Right renal cortex interstitium (tissue), 3 donors: ENCODE measurements at regions not wholly inside any gene's neighbourhood (a gene's known extent, or its start where the extent isn't known, plus 50 kb on each side); places are given as distances from the start of the nearest gene placed in this dataset.

Experiments
- DNase-seq, 3 donors: peaks; one replicate each; pipeline ENCODE4 v3.0.0-alpha.2; 2013; ENCODE audit warnings: low read depth in 3 of 3, low spot score in 2 of 3

- no peak for DNase-seq
Observed at GRCh38 chr1:113217447-113218208, 144.6 kb downstream of the LRIG2 start.

GRCh38 chr1:113219377-113219776 lies 146.4 kb downstream of the LRIG2 start:
- no peak for DNase-seq

- DNase-seq = no peak
Observed at GRCh38 chr1:113219828-113220227, 146.8 kb downstream of the LRIG2 start.

- DNase-seq = no peak
Observed at GRCh38 chr1:113223040-113223439, 150.0 kb downstream of the LRIG2 start.

GRCh38 chr1:113223546-113223945 lies 150.5 kb downstream of the LRIG2 start:
- no peak for DNase-seq

- DNase-seq = no peak
Observed at GRCh38 chr1:113226148-113226547, 153.2 kb downstream of the LRIG2 start.

- DNase-seq = no peak
Observed at GRCh38 chr1:113231866-113232265, 158.4 kb upstream of the MAGI3 start.

GRCh38 chr1:113233441-113233840 lies 156.9 kb upstream of the MAGI3 start:
- no peak for DNase-seq

- DNase-seq = no peak
Observed at GRCh38 chr1:113241237-113241636, 149.1 kb upstream of the MAGI3 start.

GRCh38 chr1:113242481-113242880 lies 147.8 kb upstream of the MAGI3 start:
- DNase-seq = no peak

- DNase-seq = no peak
Observed at GRCh38 chr1:113243529-113243928, 146.8 kb upstream of the MAGI3 start.

- DNase-seq = no peak
Observed at GRCh38 chr1:113244112-113244820, 146.0 kb upstream of the MAGI3 start.

GRCh38 chr1:113245252-113245651 lies 145.1 kb upstream of the MAGI3 start:
- no peak for DNase-seq

- DNase-seq = no peak
Observed at GRCh38 chr1:113246929-113247328, 143.4 kb upstream of the MAGI3 start.

- DNase-seq = no peak
Observed at GRCh38 chr1:113247355-113247754, 143.0 kb upstream of the MAGI3 start.

GRCh38 chr1:113247782-113248181 lies 142.5 kb upstream of the MAGI3 start:
- no peak for DNase-seq

- no peak for DNase-seq
Observed at GRCh38 chr1:113248494-113248893, 141.8 kb upstream of the MAGI3 start.

GRCh38 chr1:113250161-113250560 lies 140.2 kb upstream of the MAGI3 start:
- DNase-seq = no peak

GRCh38 chr1:113252166-113252565 lies 138.1 kb upstream of the MAGI3 start:
- no peak for DNase-seq

GRCh38 chr1:113253187-113253586 lies 137.1 kb upstream of the MAGI3 start:
- DNase-seq = no peak

GRCh38 chr1:113253590-113253989 lies 136.7 kb upstream of the MAGI3 start:
- no peak for DNase-seq

GRCh38 chr1:113255038-113255719 lies 135.1 kb upstream of the MAGI3 start:
- DNase-seq = no peak
